ENCODE measurements at regions not wholly inside any gene's neighbourhood (a gene's known extent, or its start where the extent isn't known, plus 50 kb on each side); places are given as distances from the start of the nearest gene placed in this dataset.

GRCh38 chr10:8180360-8181109 lies 126.0 kb downstream of the GATA3 start:
- FAIRE-seq (no peak), ATAC-seq (no peak), DNase-seq (ENCODE audit: low read depth, low spot score) (no peak)
- no peak overlapping the region for H3K4me3 ChIP-seq
- intact Hi-C loops (cut with micrococcal nuclease; ENCODE audit: unreplicated experiment) (no loop called here), in situ Hi-C loops (cut with MboI) (no loop called here)
- H3K27me3 ChIP-seq (replicated peaks in 1 of 2; ENCODE audit: control insufficient read depth in 2 of 2, insufficient read depth in 2 of 2, low read length in 1 of 2) = no peaks in the 10 kb centered on the region
- TF ChIP-seq TBL1XR1 (IDR thresholded peaks at IDR 0.05; ENCODE audit: low read depth, low read length) (no peak), FOXK2 (IDR thresholded peaks at IDR 0.05) (no peak), FOS (IDR thresholded peaks at IDR 0.05; ENCODE audit: borderline replicate concordance, extremely low read depth, insufficient read length) (no peak), IKZF2 (IDR thresholded peaks at IDR 0.05) (no peak), BHLHE40 (IDR thresholded peaks at IDR 0.05; ENCODE audit: borderline replicate concordance in 1 of 2, low read depth in 2 of 2, low read length in 1 of 2) (no peak), ZBTB40 (IDR thresholded peaks at IDR 0.05; ENCODE audit: borderline replicate concordance) (no peak), IRF4 (IDR thresholded peaks at IDR 0.05; ENCODE audit: low read depth, low read length) (no peak), SIN3A (IDR thresholded peaks at IDR 0.05; ENCODE audit: low read depth, low read length) (no peak), EGR1 (IDR thresholded peaks at IDR 0.05; ENCODE audit: borderline replicate concordance in 1 of 2, low read depth in 2 of 2, low read length in 2 of 2) (no peak), MTA3 (IDR thresholded peaks at IDR 0.05; ENCODE audit: borderline replicate concordance, low read length) (no peak), MTA2 (IDR thresholded peaks at IDR 0.05; ENCODE audit: low read depth) (no peak)
- no peak overlapping the region for H3K4me2 ChIP-seq (ENCODE audit: control insufficient read depth, insufficient read depth)
- WGBS (ENCODE audit: insufficient coverage, insufficient replicate concordance, low lambda C conversion rate, missing lambda C conversion rate) = 56% methylated on average over 9 of the region's 9 CpGs
- no peaks in the 10 kb centered on the region for H3K36me3 ChIP-seq (ENCODE audit: control insufficient read depth in 2 of 2, insufficient read depth in 2 of 2, low read length in 1 of 2)
- no peaks in the 10 kb centered on the region for H3K79me2 ChIP-seq (ENCODE audit: control insufficient read depth, insufficient read depth, low read length)
- ChIA-PET RAD21 (ENCODE audit: unreplicated experiment) (no interaction called here), CTCF (no interaction called here), POLR2A (no interaction called here), SMC1A (ENCODE audit: uncharacterized antibody, unreplicated experiment) (interaction anchor here (1.8 kb wide), 1 partner anchor 48 kb away, joined by 5 read pairs; no protein-coding TSS in a partner anchor)
- H4K20me1 ChIP-seq (ENCODE audit: control insufficient read depth, insufficient read depth) = no peaks in the 10 kb centered on the region
- no peaks in the 10 kb centered on the region for H3K4me1 ChIP-seq (ENCODE audit: control insufficient read depth, insufficient read depth, low read length)
- no TSS peak for BruUV-seq (replicated peaks)
- no peaks in the 10 kb centered on the region; the same call in 2 of the 3 replicates for H3K9me3 ChIP-seq (replicated peaks; ENCODE audit: control insufficient read depth, insufficient read depth, low read length)
- no peak overlapping the region for H2AFZ ChIP-seq (ENCODE audit: control insufficient read depth, low read depth, low read length)
- no peak overlapping the region for H3K27ac ChIP-seq (ENCODE audit: control insufficient read depth, insufficient read depth)
- H3K9ac ChIP-seq (ENCODE audit: control insufficient read depth, insufficient read depth, low read length) = no peak overlapping the region
